GM23338 (cell line): ENCODE measurements at regions not wholly inside any gene's neighbourhood (a gene's known extent, or its start where the extent isn't known, plus 50 kb on each side); places are given as distances from the start of the nearest gene placed in this dataset.

Experiments
- ATAC-seq: fragments of 200-7000 bp; cut with Tn5 transposase; 3 replicates; pipeline ENCODE4 v1.9.1; 2020
- DNase-seq: peaks from one replicate; pipeline ENCODE4 v3.0.0-alpha.2; 2015; ENCODE audit warnings: low spot score
- H2AFZ ChIP-seq: fragments of 200-600 bp; sonication (generic); 2 replicates; pipeline ENCODE4 v1.8.0; 2016; ENCODE audit warnings: antibody characterized with exemption, mild to moderate bottlenecking, moderate library complexity
- H3F3A ChIP-seq: fragments of 200-600 bp; sonication (generic); replicated peaks from 2 replicates; pipeline ENCODE4 v1.8.0; 2017; ENCODE audit warnings: antibody characterized with exemption, mixed run types, low read depth
- H3K27ac ChIP-seq: fragments of 200-600 bp; sonication (generic); 2 replicates; pipeline ENCODE4 v1.6.1; 2016; ENCODE audit warnings: low read depth
- H3K27me3 ChIP-seq: fragments of 200-600 bp; sonication (generic); 2 replicates; pipeline ENCODE4 v1.8.0; 2016; ENCODE audit warnings: mild to moderate bottlenecking, mixed run types, moderate library complexity; ENCODE audit not compliant: insufficient read depth
- H3K36me3 ChIP-seq: fragments of 200-600 bp; sonication (generic); 2 replicates; pipeline ENCODE4 v1.8.0; 2016; ENCODE audit warnings: mild to moderate bottlenecking; ENCODE audit not compliant: insufficient read depth
- H3K4me1 ChIP-seq: fragments of 200-600 bp; sonication (generic); 2 replicates; pipeline ENCODE4 v1.8.0; 2016; ENCODE audit warnings: mild to moderate bottlenecking, moderate library complexity; ENCODE audit not compliant: insufficient read depth
- H3K4me2 ChIP-seq: fragments of 200-600 bp; sonication (generic); 2 replicates; pipeline ENCODE4 v1.7.1; 2017; ENCODE audit warnings: mixed run types
- H3K4me3 ChIP-seq: fragments of 200-600 bp; sonication (generic); 2 replicates; pipeline ENCODE4 v1.6.1; 2016; ENCODE audit warnings: mixed run types
- H3K79me2 ChIP-seq: fragments of 200-600 bp; sonication (generic); replicated peaks from 2 replicates; pipeline ENCODE4 v1.8.0; 2017; ENCODE audit warnings: mild to moderate bottlenecking; ENCODE audit not compliant: insufficient read depth
- H3K9me2 ChIP-seq: fragments of 200-600 bp; sonication (generic); 2 replicates; pipeline ENCODE4 v1.8.0; 2017; ENCODE audit not compliant: insufficient read depth
- H4K20me1 ChIP-seq: fragments of 200-600 bp; sonication (generic); replicated peaks from 2 replicates; pipeline ENCODE4 v1.8.0; 2017; ENCODE audit warnings: mild to moderate bottlenecking; ENCODE audit not compliant: insufficient read depth
- H3K27ac Mint-ChIP-seq: 2 replicates; pipeline ENCODE4 v1.8.0; 2020; ENCODE audit warnings: inconsistent platforms, mild to moderate bottlenecking, moderate library complexity, mixed read lengths
- H3K27me3 Mint-ChIP-seq: 3 replicates; pipeline ENCODE4 v1.8.0; 2022; ENCODE audit warnings: low read depth, mild to moderate bottlenecking, moderate library complexity, mixed read lengths, inconsistent platforms; ENCODE audit not compliant: insufficient read depth, poor library complexity
- H3K36me3 Mint-ChIP-seq: 3 replicates; pipeline ENCODE4 v1.8.0; 2021; ENCODE audit warnings: low read depth, mild to moderate bottlenecking, inconsistent platforms, moderate library complexity, mixed read lengths
- H3K4me1 Mint-ChIP-seq: 3 replicates; pipeline ENCODE4 v1.8.0; 2020; ENCODE audit warnings: mild to moderate bottlenecking, inconsistent platforms, mixed read lengths
- H3K4me3 Mint-ChIP-seq: 3 replicates; pipeline ENCODE4 v1.8.0; 2021; ENCODE audit warnings: moderate library complexity, mild to moderate bottlenecking, inconsistent platforms, mixed read lengths
- H3K9me3 Mint-ChIP-seq: 3 replicates; pipeline ENCODE4 v1.8.0; 2020; ENCODE audit warnings: moderate library complexity, mild to moderate bottlenecking, inconsistent platforms, mixed read lengths
- CREB1 ChIP-seq: fragments of 250-450 bp; sonication (Bioruptor Pico); IDR thresholded peaks from 2 replicates; pipeline ENCODE4 v1.5.0; 2020; ENCODE audit warnings: low read depth, mild to moderate bottlenecking, moderate library complexity
- CTCF ChIP-seq, 2 experiments: fragments of 200-600 bp in 1 of 2; sonication (generic) in 1 of 2; conservative IDR thresholded peaks; 2 replicates each; pipeline versions ENCODE4 v1.5.1 to v1.6.1; 2016 to 2017; ENCODE audit warnings: antibody characterized with exemption in 2 of 2, low read depth in 2 of 2, mild to moderate bottlenecking in 2 of 2, moderate library complexity in 1 of 2
- ETS1 ChIP-seq: IDR thresholded peaks from 2 replicates; pipeline ENCODE4 v1.6.1; 2016; ENCODE audit warnings: antibody characterized with exemption
- EZH2 ChIP-seq: fragments of 200-600 bp; sonication (generic); IDR thresholded peaks from one replicate; pipeline ENCODE4 v1.8.0; 2017; ENCODE audit warnings: antibody characterized with exemption, mild to moderate bottlenecking, low read depth; ENCODE audit not compliant: unreplicated experiment
- JUNB ChIP-seq: IDR thresholded peaks from one replicate; pipeline ENCODE4 v1.6.1; 2016; ENCODE audit warnings: antibody characterized with exemption; ENCODE audit not compliant: unreplicated experiment
- REST ChIP-seq: IDR thresholded peaks from one replicate; pipeline ENCODE4 v1.6.1; 2018; ENCODE audit warnings: antibody characterized with exemption; ENCODE audit not compliant: unreplicated experiment
- STAT1 ChIP-seq: IDR thresholded peaks from one replicate; pipeline ENCODE4 v1.6.1; 2016; ENCODE audit warnings: antibody characterized with exemption; ENCODE audit not compliant: unreplicated experiment
- ZNF114 ChIP-seq: fragments of 250-450 bp; sonication (Bioruptor Pico); IDR thresholded peaks from 2 replicates; pipeline ENCODE4 v1.5.0; 2020; ENCODE audit warnings: mild to moderate bottlenecking, moderate library complexity
- ZNF462 ChIP-seq: fragments of 250-450 bp; sonication (Bioruptor Pico); IDR thresholded peaks from 2 replicates; pipeline ENCODE4 v1.5.0; 2020; ENCODE audit warnings: mild to moderate bottlenecking, moderate library complexity

GRCh38 chr12:78556651-78557050, 307.9 kb upstream of the SYT1 start:
- Mint-ChIP-seq H3K36me3 (no peaks in the 10 kb centered on the region), H3K4me1 (peaks cover 9% of the 10 kb centered on the region; the same call in 2 of the 3 replicates)
- TF ChIP-seq ZNF114 (CRISPR knock-in tag): no peak

GRCh38 chr12:78559416-78559815, 305.2 kb upstream of the SYT1 start:
- Mint-ChIP-seq H3K9me3 (no peaks in the 10 kb centered on the region), H3K27me3 (no peaks in the 10 kb centered on the region), H3K4me1 (peaks cover 21% of the 10 kb centered on the region), H3K36me3 (no peaks in the 10 kb centered on the region), H3K27ac (0 out of 2 replicates have a peak overlapping the region, but pooled peaks have one; percentile 8), H3K4me3 (no peak overlapping the region)
- no peak for ATAC-seq
- Histone ChIP-seq H3K4me3 (no peak overlapping the region), H3K27ac (no peak overlapping the region), H4K20me1 (no peaks in the 10 kb centered on the region), H2AFZ (no peak overlapping the region), H3F3A (no peaks in the 10 kb centered on the region), H3K79me2 (no peaks in the 10 kb centered on the region), H3K9me2 (no peaks in the 10 kb centered on the region), H3K36me3 (no peaks in the 10 kb centered on the region), H3K27me3 (no peaks in the 10 kb centered on the region), H3K4me1 (peaks cover 4% of the 10 kb centered on the region; the same call in 1 of the 2 replicates), H3K4me2 (peak overlapping the region; percentile 14; the same call in 1 of the 2 replicates)
- TF ChIP-seq CREB1: no peak
- no peak for TF ChIP-seq EZH2
- no peak for TF ChIP-seq ETS1
- TF ChIP-seq ZNF114 (CRISPR knock-in tag): no peak
- no peak for TF ChIP-seq STAT1
- no peak for TF ChIP-seq ZNF462
- TF ChIP-seq JUNB: no peak
- TF ChIP-seq REST: no peak
- no peak for TF ChIP-seq CTCF (conservative IDR thresholded peaks at IDR 0.05; ENCODE audit: low read depth in 2 of 2)
- DNase-seq: no peak

More at GRCh38 chr12:78556651-78557050, 307.9 kb upstream of the SYT1 start:
- Histone ChIP-seq H3F3A (no peaks in the 10 kb centered on the region), H3K4me2 (no peak overlapping the region), H4K20me1 (no peaks in the 10 kb centered on the region), H3K4me3 (no peak overlapping the region), H2AFZ (no peak overlapping the region), H3K79me2 (no peaks in the 10 kb centered on the region), H3K27ac (no peak overlapping the region), H3K36me3 (no peaks in the 10 kb centered on the region), H3K27me3 (no peaks in the 10 kb centered on the region), H3K9me2 (no peaks in the 10 kb centered on the region), H3K4me1 (no peaks in the 10 kb centered on the region)
- DNase-seq (no peak), ATAC-seq (no peak)
- H3K27ac Mint-ChIP-seq: no peak overlapping the region
- no peaks in the 10 kb centered on the region for H3K9me3 Mint-ChIP-seq
- no peaks in the 10 kb centered on the region for H3K27me3 Mint-ChIP-seq
- H3K4me3 Mint-ChIP-seq: no peak overlapping the region
